C4-2B (cell line): ENCODE measurements at regions not wholly inside any gene's neighbourhood (a gene's known extent, or its start where the extent isn't known, plus 50 kb on each side); places are given as distances from the start of the nearest gene placed in this dataset.

Source experiments
- ZFX ChIP-seq: fragments of 450-650 bp; IDR thresholded peaks from 2 replicates; pipeline ENCODE4 v1.6.1; 2017
- TF ChIP-seq, protein P1 (sequence below): fragments of 450-650 bp; conservative IDR thresholded peaks from 2 replicates; pipeline ENCODE4 v1.5.1; 2017; ENCODE audit warnings: mild to moderate bottlenecking

DNA sequence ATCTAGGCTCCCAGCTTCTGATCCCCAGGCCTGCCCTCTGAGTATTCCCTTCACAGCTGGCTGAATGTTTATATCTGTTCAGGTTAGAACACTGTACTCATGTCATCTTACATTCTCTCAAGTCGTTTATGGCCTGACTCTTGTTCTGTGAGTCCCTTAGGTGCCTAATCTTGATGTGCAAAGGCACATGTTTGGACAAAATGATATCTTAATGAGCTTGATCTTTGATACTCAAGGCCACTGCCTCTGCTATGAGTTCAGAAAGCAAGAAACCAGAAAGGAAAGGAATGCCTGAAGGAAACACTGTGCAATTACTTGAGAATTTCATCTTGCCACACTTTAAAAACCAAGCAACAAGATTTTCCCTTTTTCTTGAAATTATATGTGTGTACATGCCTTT is 391.8 kb upstream of the ZNF608 start:
- TF ChIP-seq, protein P1, sequence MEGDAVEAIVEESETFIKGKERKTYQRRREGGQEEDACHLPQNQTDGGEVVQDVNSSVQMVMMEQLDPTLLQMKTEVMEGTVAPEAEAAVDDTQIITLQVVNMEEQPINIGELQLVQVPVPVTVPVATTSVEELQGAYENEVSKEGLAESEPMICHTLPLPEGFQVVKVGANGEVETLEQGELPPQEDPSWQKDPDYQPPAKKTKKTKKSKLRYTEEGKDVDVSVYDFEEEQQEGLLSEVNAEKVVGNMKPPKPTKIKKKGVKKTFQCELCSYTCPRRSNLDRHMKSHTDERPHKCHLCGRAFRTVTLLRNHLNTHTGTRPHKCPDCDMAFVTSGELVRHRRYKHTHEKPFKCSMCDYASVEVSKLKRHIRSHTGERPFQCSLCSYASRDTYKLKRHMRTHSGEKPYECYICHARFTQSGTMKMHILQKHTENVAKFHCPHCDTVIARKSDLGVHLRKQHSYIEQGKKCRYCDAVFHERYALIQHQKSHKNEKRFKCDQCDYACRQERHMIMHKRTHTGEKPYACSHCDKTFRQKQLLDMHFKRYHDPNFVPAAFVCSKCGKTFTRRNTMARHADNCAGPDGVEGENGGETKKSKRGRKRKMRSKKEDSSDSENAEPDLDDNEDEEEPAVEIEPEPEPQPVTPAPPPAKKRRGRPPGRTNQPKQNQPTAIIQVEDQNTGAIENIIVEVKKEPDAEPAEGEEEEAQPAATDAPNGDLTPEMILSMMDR = no peak
- TF ChIP-seq ZFX = no peak
